Astrocyte of the spinal cord (primary cell): ENCODE measurements at regions not wholly inside any gene's neighbourhood (a gene's known extent, or its start where the extent isn't known, plus 50 kb on each side); places are given as distances from the start of the nearest gene placed in this dataset.

ENCODE experiments used
- DNase-seq: peaks from one replicate; pipeline ENCODE4 v3.0.0; 2011; ENCODE audit warnings: low read depth, low spot score
- H3K4me3 ChIP-seq: 2 replicates; pipeline ENCODE4 v1.5.1; 2011; ENCODE audit warnings: low read depth, mild to moderate bottlenecking, low read length, moderate library complexity
- in situ Hi-C: cut with HindIII; loops from 2 replicates; pipeline ENCODE4 v1.10.0; 2017; ENCODE audit warnings: low sequenced_read_pairs
- TF ChIP-seq, protein P1 (sequence below): IDR thresholded peaks from 2 replicates; pipeline ENCODE4 v1.5.1; 2012; ENCODE audit warnings: low read depth, mild to moderate bottlenecking, low read length, inconsistent platforms

DNA sequence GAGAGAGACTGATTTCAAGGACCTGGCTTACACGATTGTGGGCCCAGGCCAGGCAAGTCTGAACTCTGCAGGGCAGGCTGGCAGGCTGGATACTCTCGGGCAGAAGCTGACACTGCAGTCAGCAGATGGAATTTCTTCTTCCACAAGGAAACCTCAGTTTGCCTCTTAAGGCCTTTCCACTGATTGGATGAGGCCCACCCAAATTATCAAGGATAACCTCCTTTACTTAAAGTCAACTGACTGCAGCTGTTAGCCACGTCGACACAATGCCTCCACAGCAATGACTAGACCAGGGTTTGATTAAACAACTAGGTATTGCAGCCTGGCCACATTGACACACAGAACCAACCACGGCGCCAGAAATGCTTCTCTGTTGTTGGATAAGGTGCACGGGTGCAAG, 130.5 kb downstream of the PSMG1 start:
- TF ChIP-seq, protein P1, sequence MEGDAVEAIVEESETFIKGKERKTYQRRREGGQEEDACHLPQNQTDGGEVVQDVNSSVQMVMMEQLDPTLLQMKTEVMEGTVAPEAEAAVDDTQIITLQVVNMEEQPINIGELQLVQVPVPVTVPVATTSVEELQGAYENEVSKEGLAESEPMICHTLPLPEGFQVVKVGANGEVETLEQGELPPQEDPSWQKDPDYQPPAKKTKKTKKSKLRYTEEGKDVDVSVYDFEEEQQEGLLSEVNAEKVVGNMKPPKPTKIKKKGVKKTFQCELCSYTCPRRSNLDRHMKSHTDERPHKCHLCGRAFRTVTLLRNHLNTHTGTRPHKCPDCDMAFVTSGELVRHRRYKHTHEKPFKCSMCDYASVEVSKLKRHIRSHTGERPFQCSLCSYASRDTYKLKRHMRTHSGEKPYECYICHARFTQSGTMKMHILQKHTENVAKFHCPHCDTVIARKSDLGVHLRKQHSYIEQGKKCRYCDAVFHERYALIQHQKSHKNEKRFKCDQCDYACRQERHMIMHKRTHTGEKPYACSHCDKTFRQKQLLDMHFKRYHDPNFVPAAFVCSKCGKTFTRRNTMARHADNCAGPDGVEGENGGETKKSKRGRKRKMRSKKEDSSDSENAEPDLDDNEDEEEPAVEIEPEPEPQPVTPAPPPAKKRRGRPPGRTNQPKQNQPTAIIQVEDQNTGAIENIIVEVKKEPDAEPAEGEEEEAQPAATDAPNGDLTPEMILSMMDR: no peak
- in situ Hi-C loops: no loop called here
- no peak overlapping the region for H3K4me3 ChIP-seq
- no peak for DNase-seq

DNA sequence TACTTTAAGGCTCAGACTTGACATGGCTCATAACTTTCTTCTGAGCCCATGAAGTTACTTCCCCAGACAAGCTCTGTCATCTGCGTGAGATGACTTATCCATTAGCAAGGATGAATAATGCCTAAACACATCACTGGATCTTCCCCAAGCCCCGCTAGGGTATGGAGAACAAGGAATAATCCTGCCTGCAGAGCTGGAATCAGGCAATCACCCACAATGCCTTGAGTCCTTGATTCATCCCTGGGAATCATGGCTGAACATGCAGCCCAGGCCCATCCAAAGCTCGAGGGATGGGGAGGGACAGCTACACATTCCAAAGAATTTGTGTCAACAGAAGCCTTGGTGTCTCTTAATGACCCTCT, 131.7 kb downstream of the PSMG1 start:
- DNase-seq: no peak
- H3K4me3 ChIP-seq: no peak overlapping the region
- TF ChIP-seq, protein P1: no peak
- in situ Hi-C loops: no loop called here

DNA sequence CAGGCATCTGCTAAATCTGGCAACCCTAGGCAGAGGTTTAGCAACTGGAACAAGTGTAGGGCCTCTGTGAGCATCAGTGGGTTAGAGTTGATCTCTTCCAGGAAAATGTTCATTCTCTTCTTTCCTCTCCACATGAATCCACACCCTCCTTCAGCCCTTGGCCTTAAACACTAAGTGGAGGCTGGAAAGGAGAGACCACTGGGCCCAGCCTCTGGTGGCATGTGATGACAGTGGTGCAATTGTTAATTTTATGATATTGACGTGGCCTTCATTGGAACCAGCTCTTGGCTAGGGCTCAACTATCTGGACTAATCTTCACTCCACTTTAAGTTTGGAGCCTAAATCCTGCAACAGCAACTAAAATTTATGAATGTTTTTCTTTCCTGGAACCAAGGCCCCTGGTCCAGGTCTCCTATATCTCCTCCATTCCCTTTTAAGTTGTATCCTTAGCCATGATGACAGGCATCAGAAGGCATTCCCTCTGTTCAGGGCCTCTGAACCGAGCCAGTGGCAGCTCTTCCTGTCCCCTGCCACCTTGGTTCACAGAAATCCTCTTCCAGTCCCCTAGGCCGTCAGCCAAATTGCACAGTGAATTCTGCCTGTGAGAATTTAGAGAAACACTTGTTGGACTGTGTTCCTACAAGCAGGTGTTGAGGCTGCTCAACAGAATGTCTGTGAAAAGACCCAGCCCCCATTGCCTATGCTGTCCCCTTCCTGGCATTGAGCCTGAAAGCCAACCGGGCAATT, 132.2 kb downstream of the PSMG1 start:
- H3K4me3 ChIP-seq: no peak overlapping the region
- TF ChIP-seq, protein P1: no peak
- in situ Hi-C loops: no loop called here
- no peak for DNase-seq

DNA sequence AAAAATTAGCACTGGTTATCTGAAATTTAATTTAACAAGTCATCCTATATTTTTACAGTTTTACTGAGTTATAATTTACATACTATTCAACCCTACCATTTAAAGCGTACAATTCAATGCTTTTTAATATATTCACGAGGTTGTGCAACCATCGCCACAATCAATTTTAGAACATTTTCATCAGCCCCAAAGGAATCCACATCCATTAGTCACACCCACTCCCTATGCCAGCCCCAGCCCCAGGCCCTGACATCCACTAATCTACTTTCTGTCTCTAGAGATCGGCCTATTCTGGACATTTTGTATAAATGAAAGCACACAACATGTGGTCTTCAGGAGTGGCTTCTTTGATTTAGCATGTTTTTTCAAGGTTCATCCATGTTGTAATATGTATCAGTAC, 134.7 kb downstream of the PSMG1 start:
- in situ Hi-C loops: no loop called here
- no peak overlapping the region for H3K4me3 ChIP-seq
- DNase-seq: peak; percentile 53
- TF ChIP-seq, protein P1: no peak

DNA sequence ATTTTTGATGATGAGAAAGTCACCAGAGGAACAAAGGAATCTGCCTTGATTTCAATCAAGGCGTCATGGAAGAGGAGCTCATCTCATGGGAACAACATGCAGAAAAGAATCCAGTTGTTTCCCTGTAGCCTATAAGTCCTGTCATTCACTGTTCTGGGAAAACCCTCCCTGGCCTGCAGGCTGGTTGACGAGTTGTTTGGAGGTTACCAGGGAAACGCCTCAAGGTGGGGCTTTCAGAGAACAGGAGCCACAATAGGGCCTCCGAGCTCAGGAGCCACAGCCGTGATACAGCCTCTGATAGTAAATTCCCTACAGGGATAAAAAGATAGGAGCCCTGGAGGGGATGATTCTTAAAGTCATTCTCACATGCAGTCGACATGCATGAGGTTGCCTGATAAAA, 135.2 kb downstream of the PSMG1 start:
- H3K4me3 ChIP-seq: no peak overlapping the region
- TF ChIP-seq, protein P1: no peak
- peak; percentile 65 for DNase-seq
- in situ Hi-C loops: no loop called here

DNA sequence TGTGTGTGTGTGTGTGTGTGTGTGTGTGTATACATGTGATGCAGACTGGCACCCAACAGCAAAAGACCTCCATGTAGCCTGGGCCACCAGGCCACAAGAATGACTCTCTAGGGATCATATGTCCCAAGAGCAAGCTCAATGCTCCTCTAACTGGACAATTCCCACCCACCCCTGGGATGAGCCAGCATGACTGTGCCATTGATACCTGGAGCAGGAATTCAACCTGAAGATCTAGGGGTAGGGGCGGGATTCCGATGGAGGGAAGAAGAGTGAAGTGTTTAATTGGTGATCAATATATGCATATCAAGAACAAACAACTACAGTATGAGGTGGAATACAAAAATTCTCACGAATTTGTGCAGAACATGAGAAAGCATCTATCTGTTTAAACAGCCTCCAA, 136.2 kb downstream of the PSMG1 start:
- TF ChIP-seq, protein P1: no peak
- DNase-seq: no peak
- in situ Hi-C loops: no loop called here
- no peak overlapping the region for H3K4me3 ChIP-seq
